ENCODE measurements at regions not wholly inside any gene's neighbourhood (a gene's known extent, or its start where the extent isn't known, plus 50 kb on each side); places are given as distances from the start of the nearest gene placed in this dataset.
A peak's percentile ranks its signal among the peaks of the same experiment; 100 is the strongest.

GRCh38 chr20:1811621-1812498 lies 83.3 kb upstream of the SIRPA start:
- intact Hi-C loops (cut with micrococcal nuclease) = no loop called here
- Mint-ChIP-seq H3K36me3 (no peaks in the 10 kb centered on the region), H3K4me3 (no peak overlapping the region), H3K4me1 (no peaks in the 10 kb centered on the region), H3K27me3 (ENCODE audit: low read depth in 2 of 2) (peaks cover 32 to 40% of the 10 kb centered on the region in 2 donors), H3K27ac (no peak overlapping the region), H3K9me3 (no peaks in the 10 kb centered on the region)
- TF ChIP-seq, protein P1, sequence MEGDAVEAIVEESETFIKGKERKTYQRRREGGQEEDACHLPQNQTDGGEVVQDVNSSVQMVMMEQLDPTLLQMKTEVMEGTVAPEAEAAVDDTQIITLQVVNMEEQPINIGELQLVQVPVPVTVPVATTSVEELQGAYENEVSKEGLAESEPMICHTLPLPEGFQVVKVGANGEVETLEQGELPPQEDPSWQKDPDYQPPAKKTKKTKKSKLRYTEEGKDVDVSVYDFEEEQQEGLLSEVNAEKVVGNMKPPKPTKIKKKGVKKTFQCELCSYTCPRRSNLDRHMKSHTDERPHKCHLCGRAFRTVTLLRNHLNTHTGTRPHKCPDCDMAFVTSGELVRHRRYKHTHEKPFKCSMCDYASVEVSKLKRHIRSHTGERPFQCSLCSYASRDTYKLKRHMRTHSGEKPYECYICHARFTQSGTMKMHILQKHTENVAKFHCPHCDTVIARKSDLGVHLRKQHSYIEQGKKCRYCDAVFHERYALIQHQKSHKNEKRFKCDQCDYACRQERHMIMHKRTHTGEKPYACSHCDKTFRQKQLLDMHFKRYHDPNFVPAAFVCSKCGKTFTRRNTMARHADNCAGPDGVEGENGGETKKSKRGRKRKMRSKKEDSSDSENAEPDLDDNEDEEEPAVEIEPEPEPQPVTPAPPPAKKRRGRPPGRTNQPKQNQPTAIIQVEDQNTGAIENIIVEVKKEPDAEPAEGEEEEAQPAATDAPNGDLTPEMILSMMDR (IDR thresholded peaks at IDR 0.05) = no peak
- Histone ChIP-seq H3K4me3 (ENCODE audit: low read length) (no peak overlapping the region), H3K4me1 (ENCODE audit: control insufficient read depth, insufficient read depth, low read length) (peaks cover 12% of the 10 kb centered on the region), H3K27me3 (ENCODE audit: control insufficient read depth, insufficient read depth, low read length) (no peaks in the 10 kb centered on the region), H3K9me3 (ENCODE audit: control insufficient read depth, insufficient read depth, low read length) (no peaks in the 10 kb centered on the region), H3K27ac (ENCODE audit: low read length) (no peak overlapping the region), H3K36me3 (ENCODE audit: control insufficient read depth, insufficient read depth, low read length) (no peaks in the 10 kb centered on the region)
- no peak for DNase-seq
- no peak for ATAC-seq
- WGBS (ENCODE audit: insufficient coverage) = 74% methylated on average over 5 of the region's 5 CpGs

GRCh38 chr20:1810926-1811620 lies 84.1 kb upstream of the SIRPA start:
- intact Hi-C loops (cut with micrococcal nuclease) = no loop called here
- Mint-ChIP-seq H3K36me3 (no peaks in the 10 kb centered on the region), H3K27me3 (ENCODE audit: low read depth in 2 of 2) (peaks cover 30 to 42% of the 10 kb centered on the region in 2 donors), H3K9me3 (no peaks in the 10 kb centered on the region), H3K4me3 (no peak overlapping the region), H3K4me1 (no peaks in the 10 kb centered on the region), H3K27ac (no peak overlapping the region)
- H3K4me1 ChIP-seq (ENCODE audit: control insufficient read depth, insufficient read depth, low read length) = peaks cover 9% of the 10 kb centered on the region
- H3K9me3 ChIP-seq (ENCODE audit: control insufficient read depth, insufficient read depth, low read length) = no peaks in the 10 kb centered on the region
- DNase-seq = no peak
- H3K27ac ChIP-seq (ENCODE audit: low read length) = no peak overlapping the region
- TF ChIP-seq, protein P1 (IDR thresholded peaks at IDR 0.05) = no peak
- no peaks in the 10 kb centered on the region for H3K36me3 ChIP-seq (ENCODE audit: control insufficient read depth, insufficient read depth, low read length)
- H3K27me3 ChIP-seq (ENCODE audit: control insufficient read depth, insufficient read depth, low read length) = no peaks in the 10 kb centered on the region
- no peak overlapping the region for H3K4me3 ChIP-seq (ENCODE audit: low read length)
- WGBS (ENCODE audit: insufficient coverage) = 4% methylated on average over 7 of the region's 7 CpGs
- ATAC-seq = peak in 1 of 3 donors; percentile 37

- DNase-seq = no peak
- Histone ChIP-seq H3K4me1 (ENCODE audit: control insufficient read depth, insufficient read depth, low read length) (peaks cover 9% of the 10 kb centered on the region), H3K27me3 (ENCODE audit: control insufficient read depth, insufficient read depth, low read length) (no peaks in the 10 kb centered on the region), H3K36me3 (ENCODE audit: control insufficient read depth, insufficient read depth, low read length) (no peaks in the 10 kb centered on the region), H3K9me3 (ENCODE audit: control insufficient read depth, insufficient read depth, low read length) (no peaks in the 10 kb centered on the region), H3K4me3 (ENCODE audit: low read length) (no peak overlapping the region), H3K27ac (ENCODE audit: low read length) (no peak overlapping the region)
- peaks cover 27 to 46% of the 10 kb centered on the region in 2 donors for H3K27me3 Mint-ChIP-seq (ENCODE audit: low read depth in 2 of 2)
- WGBS (ENCODE audit: insufficient coverage) = 68% methylated on average over 3 of the region's 5 CpGs
- no peaks in the 10 kb centered on the region for H3K36me3 Mint-ChIP-seq
- H3K9me3 Mint-ChIP-seq = no peaks in the 10 kb centered on the region
- TF ChIP-seq, protein P1 (IDR thresholded peaks at IDR 0.05) = no peak
- no peak overlapping the region for H3K4me3 Mint-ChIP-seq
- ATAC-seq = no peak
- H3K27ac Mint-ChIP-seq = no peak overlapping the region
- H3K4me1 Mint-ChIP-seq = no peaks in the 10 kb centered on the region
- intact Hi-C loops (cut with micrococcal nuclease) = no loop called here
Measured at GRCh38 chr20:1810572-1810925, 84.7 kb upstream of the SIRPA start.

Measured in natural killer cell (primary cell).